HG03520 (cell line): ENCODE measurements at regions not wholly inside any gene's neighbourhood (a gene's known extent, or its start where the extent isn't known, plus 50 kb on each side); places are given as distances from the start of the nearest gene placed in this dataset.

Experiments used
- ATAC-seq: cut with Tn5 transposase; IDR thresholded peaks from one replicate; pipeline ENCODE4 v1.9.1; 2021; ENCODE audit warnings: mild to moderate bottlenecking, moderate library complexity; ENCODE audit not compliant: unreplicated experiment

GRCh38 chr5:107294211-107294550, 376.6 kb downstream of the EFNA5 start:
- ATAC-seq, result peak; percentile 56

DNA sequence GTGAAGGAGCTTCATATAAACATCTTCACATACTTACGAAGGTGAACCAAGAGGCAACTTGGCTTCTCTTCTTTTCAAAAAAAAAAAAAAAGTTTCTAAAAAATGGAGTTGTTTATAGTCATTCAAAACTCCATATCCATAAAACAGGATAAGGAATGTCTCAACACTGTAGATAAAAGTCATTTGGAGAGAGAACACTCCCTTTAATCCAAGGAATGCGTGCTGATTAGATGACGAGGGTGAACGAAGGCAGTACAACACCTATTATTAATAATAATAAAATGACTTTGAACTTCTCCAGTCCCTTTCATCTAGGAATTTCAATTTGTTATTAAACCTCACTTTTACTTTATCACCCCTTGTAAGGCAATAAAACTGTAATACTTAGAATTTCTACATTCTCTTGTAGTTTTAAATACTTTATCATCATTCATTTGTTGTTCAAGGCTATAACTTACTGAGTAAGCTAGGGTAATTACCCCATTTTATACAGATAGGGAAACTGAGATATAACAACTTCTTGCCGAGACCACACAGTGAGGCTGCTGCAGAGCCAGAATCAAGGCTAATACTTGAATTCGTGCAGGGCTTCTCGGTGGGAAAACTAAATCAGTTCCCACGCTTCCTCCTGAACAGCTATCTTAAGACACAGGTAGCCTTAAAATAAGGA, 377.1 kb downstream of the EFNA5 start:
- no peak for ATAC-seq

DNA sequence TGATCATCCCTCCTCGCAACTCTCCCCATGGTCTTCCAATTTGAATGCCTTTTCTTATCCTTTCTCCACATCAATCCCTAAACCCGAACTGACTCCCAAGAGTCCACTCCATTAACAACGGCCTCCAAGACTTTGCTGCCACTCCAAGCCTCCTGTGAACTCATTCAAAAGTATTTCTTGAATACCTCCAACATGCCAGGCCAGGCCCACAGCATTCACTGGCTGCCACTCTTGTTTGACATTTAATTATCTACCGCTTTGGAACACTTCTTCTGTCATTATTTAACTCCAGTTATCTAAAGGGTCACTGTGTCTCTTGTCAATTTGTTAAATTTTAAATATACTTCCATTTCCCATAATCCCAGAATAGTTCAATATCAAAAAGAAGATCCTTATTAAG, 378.9 kb downstream of the EFNA5 start:
- no peak for ATAC-seq

GRCh38 chr5:107290780-107291398, 379.8 kb downstream of the EFNA5 start:
- ATAC-seq, result no peak

- peak; percentile 93 for ATAC-seq
Observed at GRCh38 chr5:107289030-107289714, 381.6 kb downstream of the EFNA5 start.

DNA sequence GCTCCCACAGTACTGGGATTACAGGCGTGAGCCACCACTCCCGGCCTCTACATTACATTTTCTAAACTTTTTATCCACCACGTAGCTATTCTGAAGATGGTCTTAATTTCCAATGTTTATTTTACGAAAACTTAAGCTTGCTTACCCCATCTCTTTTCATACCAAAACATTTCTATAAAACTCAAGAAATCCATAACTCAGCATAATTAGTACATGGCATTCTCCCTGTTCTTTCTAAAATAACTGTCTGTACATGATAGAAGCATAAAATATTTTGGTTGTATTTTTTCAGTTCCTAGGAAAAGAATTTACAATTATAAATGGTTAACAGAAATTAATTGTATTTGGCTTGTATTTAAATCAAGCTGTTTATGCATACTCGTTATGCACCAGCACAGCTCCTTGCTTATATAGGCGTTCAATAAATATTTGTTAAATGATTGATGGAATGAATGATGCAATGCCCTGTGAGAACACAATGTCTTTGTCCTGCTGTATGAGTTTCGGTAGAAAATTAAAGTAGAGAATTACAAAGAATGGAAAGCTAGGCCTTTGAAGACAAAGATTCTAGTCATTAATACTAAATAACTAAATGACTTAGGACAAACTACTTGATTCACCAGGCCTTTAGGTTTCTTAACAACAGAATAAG, 384.2 kb downstream of the EFNA5 start:
- ATAC-seq, result no peak

GRCh38 chr5:107285772-107286171, 385.0 kb downstream of the EFNA5 start:
- peak; percentile 36 for ATAC-seq

- no peak for ATAC-seq
Observed at GRCh38 chr5:107284822-107285525, 385.8 kb downstream of the EFNA5 start.

- ATAC-seq, result no peak
Observed at GRCh38 chr5:107282061-107282460, 388.7 kb downstream of the EFNA5 start.

GRCh38 chr5:107278774-107279173, 392.0 kb downstream of the EFNA5 start:
- no peak for ATAC-seq

DNA sequence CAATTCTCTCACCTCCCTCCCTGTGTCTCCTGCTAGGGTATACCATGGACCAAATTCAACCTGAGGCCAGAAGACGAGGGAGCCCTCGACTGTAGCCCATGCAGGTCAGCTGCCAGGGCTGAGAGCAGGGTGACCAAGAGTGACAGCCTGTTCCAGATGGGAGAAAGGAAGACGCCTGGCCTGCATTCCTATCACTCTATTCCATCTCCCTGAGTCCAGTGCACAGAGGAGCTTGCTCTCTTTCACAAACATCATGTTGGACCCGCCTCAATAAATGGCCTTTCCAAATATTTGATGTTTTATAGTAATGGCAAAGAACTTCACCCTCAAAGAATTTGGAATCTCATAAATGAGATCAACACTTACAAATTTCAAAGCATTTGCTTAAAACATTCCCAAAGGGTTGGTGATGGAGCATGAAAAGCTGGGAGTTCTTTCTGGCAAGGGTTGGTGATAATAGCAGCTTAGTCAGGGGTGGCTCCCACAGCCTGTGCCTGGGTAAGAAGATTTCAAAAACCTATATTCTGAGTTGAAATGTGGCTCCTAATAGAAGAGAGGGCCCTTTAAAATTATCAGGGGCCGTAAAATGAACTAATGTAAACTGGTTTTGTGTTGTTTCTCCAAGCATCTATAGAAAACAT, 393.1 kb downstream of the EFNA5 start:
- no peak for ATAC-seq

DNA sequence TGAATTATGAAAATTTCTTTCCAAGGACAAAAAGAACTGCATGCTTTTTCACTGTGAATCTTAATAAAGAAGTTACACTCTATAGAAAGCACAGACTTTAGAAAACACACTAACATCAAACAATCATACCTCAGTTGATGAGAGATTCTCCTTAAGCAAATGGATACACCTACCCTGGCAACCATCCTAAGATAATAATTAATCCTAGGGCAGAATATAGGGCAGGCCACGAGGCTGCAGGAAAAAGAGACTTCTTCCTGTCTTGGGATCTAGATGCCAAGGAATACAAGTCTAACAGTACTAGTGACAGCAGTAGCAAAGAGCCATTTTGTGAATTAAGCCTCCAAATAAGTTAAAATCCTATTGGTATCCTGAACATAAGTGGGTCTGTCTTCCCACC, 395.4 kb downstream of the EFNA5 start:
- ATAC-seq, result no peak

DNA sequence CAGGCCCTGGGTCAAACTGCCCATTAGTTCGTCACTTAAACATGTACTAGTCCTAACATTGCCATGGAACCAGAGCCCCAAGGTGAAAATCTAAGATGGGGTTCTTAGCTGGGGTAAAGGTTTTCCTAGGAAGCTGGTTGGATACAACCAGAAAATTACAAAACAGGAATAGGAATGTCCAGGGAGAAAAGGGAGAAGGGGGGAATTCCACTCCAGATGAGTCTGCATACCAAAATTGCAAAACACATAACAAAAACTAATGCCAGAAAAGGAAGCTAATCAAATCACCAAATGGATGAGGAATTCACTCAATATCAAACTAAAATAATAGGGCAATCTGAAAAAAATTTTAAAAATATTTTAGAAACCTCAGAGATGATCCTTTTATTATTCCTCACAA, 396.2 kb downstream of the EFNA5 start:
- ATAC-seq, result no peak

GRCh38 chr5:107272954-107273353, 397.8 kb downstream of the EFNA5 start:
- no peak for ATAC-seq

DNA sequence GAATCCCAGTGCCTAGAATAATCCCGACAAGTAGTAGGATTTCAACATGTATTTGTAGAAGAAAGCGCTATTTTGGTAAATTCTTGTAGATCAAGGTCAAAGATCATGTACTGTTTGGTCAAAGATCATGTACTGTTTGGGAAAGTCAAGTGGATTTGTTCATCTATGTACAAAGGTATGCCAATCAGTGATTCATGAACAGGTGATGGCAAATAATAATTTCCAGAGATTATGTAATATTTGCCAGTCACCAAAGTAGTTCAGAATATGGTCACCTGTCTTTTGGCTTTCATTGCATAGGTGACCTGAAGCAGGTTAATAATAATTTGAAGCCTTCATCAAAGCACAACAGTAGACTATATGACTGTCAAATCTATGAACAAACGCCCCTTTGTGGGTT, 398.2 kb downstream of the EFNA5 start:
- no peak for ATAC-seq

DNA sequence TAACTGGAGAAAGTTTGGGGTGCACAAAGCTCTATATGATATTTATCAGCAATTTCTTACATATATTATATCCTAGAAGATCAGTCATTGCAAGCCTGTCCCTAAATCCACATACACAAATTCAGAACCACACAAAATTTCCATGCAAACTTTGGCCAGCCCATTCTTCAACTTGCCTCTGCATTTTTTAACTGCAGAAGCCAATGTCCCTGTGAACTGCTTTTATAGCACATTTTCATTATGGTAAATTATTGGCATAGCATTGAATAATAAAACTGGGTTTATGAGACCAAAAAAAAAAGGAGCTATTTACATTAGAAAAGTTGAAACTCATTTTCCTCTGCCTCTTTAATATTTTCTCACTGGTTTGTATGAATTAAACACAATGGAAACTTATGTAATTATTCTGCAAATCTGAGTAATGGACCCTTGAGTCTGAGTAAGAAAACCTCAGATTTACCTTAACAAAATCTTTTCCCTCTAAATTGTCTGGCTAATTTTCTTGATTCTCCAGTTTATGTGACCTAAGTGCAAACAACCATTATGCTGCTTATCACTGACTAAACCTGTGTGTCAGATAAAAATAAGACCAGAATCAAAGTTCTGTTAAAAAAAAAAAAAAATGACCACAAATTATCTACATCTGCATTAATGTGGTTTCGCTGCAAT, 398.9 kb downstream of the EFNA5 start:
- no peak for ATAC-seq

DNA sequence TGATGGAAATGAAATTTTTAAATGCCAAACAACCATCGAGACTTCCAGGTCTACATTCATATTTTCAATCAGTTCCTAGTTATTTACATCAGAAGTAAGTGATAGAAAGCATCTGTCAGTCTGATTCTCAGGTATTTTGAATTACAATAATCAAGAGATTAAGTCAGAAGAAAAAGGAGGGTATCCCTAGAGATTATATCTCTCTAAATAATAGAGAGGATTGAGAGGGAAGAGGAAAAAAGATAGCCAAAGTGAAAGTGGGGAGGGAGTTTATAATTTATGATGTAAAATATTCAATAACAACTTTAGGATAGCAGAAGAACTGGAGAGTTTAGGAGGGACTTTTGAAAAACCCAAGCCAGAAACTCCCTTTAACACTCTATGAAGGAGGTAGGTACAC, 400.2 kb downstream of the EFNA5 start:
- ATAC-seq, result no peak

GRCh38 chr5:107269678-107270077, 401.1 kb downstream of the EFNA5 start:
- no peak for ATAC-seq

DNA sequence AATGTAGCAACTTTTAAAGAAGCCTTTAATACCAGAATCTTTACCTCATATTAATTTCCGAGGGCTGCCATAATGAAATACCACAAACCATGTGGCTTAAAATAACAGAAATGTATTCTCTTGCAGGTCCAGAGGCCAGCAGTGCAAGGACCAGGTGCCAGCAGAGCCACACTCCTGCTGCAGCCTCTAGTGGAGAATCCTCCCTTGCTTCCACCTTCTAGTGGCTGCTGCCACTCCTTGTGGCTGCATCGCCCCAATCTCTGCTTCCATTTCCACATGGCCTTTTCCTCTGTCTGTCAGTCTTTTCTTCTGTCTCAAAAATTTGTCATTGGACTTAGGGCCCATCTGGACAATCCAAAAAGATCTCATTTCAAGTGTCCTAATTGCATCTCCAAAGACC, 401.5 kb downstream of the EFNA5 start:
- no peak for ATAC-seq

GRCh38 chr5:107268241-107268640, 402.5 kb downstream of the EFNA5 start:
- ATAC-seq, result no peak
